Common myeloid progenitor, CD34-positive (primary cell): ENCODE measurements at regions not wholly inside any gene's neighbourhood (a gene's known extent, or its start where the extent isn't known, plus 50 kb on each side); places are given as distances from the start of the nearest gene placed in this dataset.

Experiments
- CTCF ChIA-PET: fragments of 350-600 bp; sonication (Branson Sonifier 250); formaldehyde crosslinking; loops from one replicate; lab custom pipeline; 2021; ENCODE audit warnings: antibody characterized with exemption; lab: Charles Lee
- POLR2A ChIA-PET: fragments of 350-600 bp; sonication (Branson Sonifier 250); formaldehyde crosslinking; loops from one replicate; lab custom pipeline; 2021; ENCODE audit warnings: antibody characterized with exemption; lab: Charles Lee
- DNase-seq, 3 donors: peaks; one replicate each; pipeline versions ENCODE4 v3.0.0 to v3.0.0-alpha.2; 2013
- H3K27ac ChIP-seq, 2 experiments: 1 replicate in 1 of 2; 2 replicates in 1 of 2; pipeline ENCODE4 v1.7.0; 2013; ENCODE audit warnings: inconsistent platforms in 2 of 2, low read length in 2 of 2, mild to moderate bottlenecking in 2 of 2, low read depth in 1 of 2, moderate library complexity in 1 of 2; ENCODE audit not compliant: severe bottlenecking in 2 of 2, insufficient read depth in 1 of 2, poor library complexity in 1 of 2
- H3K27me3 ChIP-seq, 5 experiments: replicated peaks in 2 of 5; 1 replicate in 3 of 5; 2 replicates in 2 of 5; pipeline versions ENCODE4 v1.6.1 to v1.7.0; 2013; ENCODE audit warnings: low read length in 4 of 5, mild to moderate bottlenecking in 2 of 5, moderate library complexity in 2 of 5, inconsistent platforms in 1 of 5; ENCODE audit not compliant: insufficient read depth in 5 of 5, control insufficient read depth in 4 of 5
- H3K36me3 ChIP-seq, 4 experiments: 1 replicate in 2 of 4; 2 replicates in 2 of 4; pipeline versions ENCODE4 v1.6.1 to v1.7.0; 2013; ENCODE audit warnings: low read length in 3 of 4, control low read depth in 1 of 4, mild to moderate bottlenecking in 1 of 4; ENCODE audit not compliant: control insufficient read depth in 4 of 4, insufficient read depth in 4 of 4
- H3K4me1 ChIP-seq, 4 experiments: 1 replicate in 3 of 4; 2 replicates in 1 of 4; pipeline versions ENCODE4 v1.6.1 to v1.7.1; 2013; ENCODE audit warnings: low read length in 3 of 4, mild to moderate bottlenecking in 3 of 4, control low read depth in 1 of 4, inconsistent platforms in 1 of 4, moderate library complexity in 1 of 4; ENCODE audit not compliant: control insufficient read depth in 4 of 4, insufficient read depth in 4 of 4; ENCODE audit errors: control extremely low read depth in 1 of 4
- H3K4me3 ChIP-seq, 7 experiments: 1 replicate in 4 of 7; 2 replicates in 3 of 7; pipeline versions ENCODE4 v1.5.1 to v1.7.0; 2013; ENCODE audit warnings: mild to moderate bottlenecking in 7 of 7, low read length in 6 of 7, moderate library complexity in 6 of 7, inconsistent platforms in 2 of 7, low read depth in 2 of 7, control low read depth in 1 of 7; ENCODE audit not compliant: insufficient read depth in 4 of 7, control insufficient read depth in 1 of 7; ENCODE audit errors: extremely low read depth in 1 of 7
- H3K9me3 ChIP-seq, 5 experiments: 1 replicate in 4 of 5; 2 replicates in 1 of 5; pipeline versions ENCODE4 v1.6.1 to v1.7.1; 2013; ENCODE audit warnings: low read length in 4 of 5, mild to moderate bottlenecking in 2 of 5, inconsistent platforms in 1 of 5, low read depth in 1 of 5, moderate library complexity in 1 of 5; ENCODE audit not compliant: control insufficient read depth in 4 of 5, insufficient read depth in 2 of 5; ENCODE audit errors: control extremely low read depth in 1 of 5
- WGBS: methylation state at CpG from one replicate; pipeline ENCODE4 v1.1.5; 2013; ENCODE audit not compliant: insufficient coverage; 5-methylcytosine and 5-hydroxymethylcytosine counted together

DNA sequence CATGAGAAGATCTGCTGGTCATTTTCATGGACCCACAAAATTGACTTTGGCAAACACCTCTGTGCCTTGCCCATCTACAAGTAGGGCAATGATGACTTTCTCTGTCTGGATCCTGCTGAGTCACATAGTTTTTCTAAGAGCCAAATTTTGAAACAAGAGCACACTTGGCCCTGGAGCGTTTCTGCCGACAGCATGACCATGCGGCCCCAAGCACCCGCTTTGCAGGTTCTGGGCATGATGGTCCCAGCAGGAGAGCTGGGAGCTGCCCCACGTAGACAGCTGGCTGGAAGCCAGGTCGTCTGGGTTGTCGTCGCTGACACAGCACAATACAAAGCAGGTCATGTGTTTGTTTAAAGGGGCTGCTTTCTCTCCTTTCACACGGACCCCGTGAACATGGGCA, 159.8 kb downstream of the SYK start:
- H3K4me1 ChIP-seq, result no peaks in the 10 kb centered on the region
- WGBS, result 73% methylated on average over 10 of the region's 10 CpGs
- H3K4me3 ChIP-seq, result no peak overlapping the region
- no peaks in the 10 kb centered on the region for H3K36me3 ChIP-seq
- H3K27me3 ChIP-seq, result peaks cover 0 to 2% (median 0%) of the 10 kb centered on the region in 5 experiments
- H3K9me3 ChIP-seq, result peaks cover 0 to 2% (median 0%) of the 10 kb centered on the region in 5 experiments
- no peak overlapping the region for H3K27ac ChIP-seq
- ChIA-PET POLR2A (no interaction called here), CTCF (no interaction called here)
- DNase-seq, result no peak

DNA sequence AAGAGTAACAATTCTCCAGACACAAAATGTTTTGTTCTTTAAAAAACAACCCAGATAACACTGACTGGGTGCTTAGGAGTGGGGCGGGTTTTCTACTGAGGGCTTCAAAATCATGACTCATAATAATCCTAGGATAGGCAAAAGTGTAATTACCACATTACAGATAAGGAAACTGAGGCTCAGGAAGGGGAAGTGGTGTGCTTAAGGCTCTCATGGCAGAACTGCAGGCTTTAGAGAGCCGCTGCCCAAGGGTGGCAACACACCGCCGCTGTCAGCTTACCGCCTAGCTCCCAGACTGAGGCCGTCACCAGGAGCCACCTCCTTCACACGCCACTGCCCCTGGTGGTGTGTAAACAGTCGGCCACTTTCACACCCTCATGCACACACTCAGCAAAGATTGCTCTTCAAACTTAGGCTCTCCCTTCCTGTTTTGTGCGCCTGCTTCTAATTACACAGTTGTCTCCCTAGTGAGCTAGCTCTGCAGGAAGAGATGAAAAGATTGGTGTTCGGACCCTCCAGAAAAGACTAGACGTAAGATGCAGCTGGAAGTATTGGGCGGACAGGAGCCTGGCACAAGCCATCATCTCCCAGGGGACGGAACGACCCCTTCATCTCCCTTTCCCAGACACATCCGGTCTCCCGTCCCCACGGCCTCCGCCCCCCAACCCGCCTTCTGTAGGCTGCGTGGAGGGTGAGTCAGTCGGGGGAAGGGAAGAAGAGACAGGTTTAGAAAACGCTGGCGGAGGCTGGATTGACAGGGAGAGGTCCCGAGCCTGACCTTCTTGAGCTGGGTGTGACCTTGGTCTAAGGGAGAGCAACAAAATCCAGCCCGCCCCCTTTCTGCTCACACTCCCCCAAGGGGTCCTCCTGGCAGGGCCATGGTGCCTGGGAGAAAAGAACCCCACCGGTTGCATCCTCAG, 162.7 kb downstream of the SYK start:
- Histone ChIP-seq H3K4me3 (no peak overlapping the region), H3K4me1 (no peaks in the 10 kb centered on the region), H3K27me3 (peaks cover 0 to 2% (median 0%) of the 10 kb centered on the region in 5 experiments), H3K27ac (no peak overlapping the region), H3K36me3 (no peaks in the 10 kb centered on the region), H3K9me3 (peaks cover 0 to 2% (median 0%) of the 10 kb centered on the region in 5 experiments)
- peak in 2 of 3 donors; percentile 16 to 23 for DNase-seq
- 76% methylated on average over 10 of the region's 26 CpGs for WGBS
- POLR2A ChIA-PET, result no interaction called here
- CTCF ChIA-PET, result no interaction called here

DNA sequence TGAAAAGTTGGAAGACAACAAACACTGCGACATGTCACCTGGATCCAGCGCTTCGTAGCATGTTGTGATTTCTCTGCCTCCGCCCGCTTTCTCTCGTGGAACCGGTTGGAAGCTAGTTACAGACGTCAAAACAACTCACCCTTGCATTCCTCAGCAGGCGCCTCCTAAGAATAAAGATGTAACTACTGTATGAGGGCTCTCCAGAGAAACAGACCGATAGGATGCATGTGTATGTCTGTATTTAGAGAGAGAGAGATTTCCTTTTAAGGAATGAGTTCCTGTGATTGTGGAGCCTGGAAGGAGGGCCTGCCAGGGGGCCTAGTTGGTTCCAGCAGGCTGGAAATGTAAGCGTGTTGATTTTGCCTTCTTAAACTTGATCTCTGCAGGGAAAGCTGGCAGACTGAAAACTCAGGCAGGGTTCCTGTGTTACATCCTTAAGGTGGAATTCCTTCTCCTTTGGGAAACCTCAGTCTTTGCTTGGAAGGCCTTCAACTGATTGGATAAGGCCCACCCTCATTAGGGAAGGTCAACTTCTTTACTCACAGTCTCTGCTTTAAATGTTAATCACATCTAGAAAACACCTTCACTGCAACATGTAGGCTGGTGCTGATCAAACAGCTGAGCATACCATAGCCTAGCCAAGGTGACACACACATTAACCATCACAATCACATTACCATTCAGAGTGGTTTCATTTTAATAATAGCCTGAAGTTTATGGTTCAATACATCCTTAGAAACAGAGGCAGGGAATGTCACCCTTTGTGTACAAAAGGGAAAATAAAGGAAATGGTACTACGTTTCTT, 163.8 kb downstream of the SYK start:
- no peak for DNase-seq
- peaks cover 0 to 2% (median 0%) of the 10 kb centered on the region in 5 experiments for H3K27me3 ChIP-seq
- ChIA-PET POLR2A (no interaction called here), CTCF (no interaction called here)
- peaks cover 0 to 2% (median 0%) of the 10 kb centered on the region in 5 experiments for H3K9me3 ChIP-seq
- no peak overlapping the region for H3K4me3 ChIP-seq
- H3K4me1 ChIP-seq, result no peaks in the 10 kb centered on the region
- H3K36me3 ChIP-seq, result no peaks in the 10 kb centered on the region
- WGBS, result 92% methylated on average over 11 of the region's 12 CpGs
- no peak overlapping the region for H3K27ac ChIP-seq

DNA sequence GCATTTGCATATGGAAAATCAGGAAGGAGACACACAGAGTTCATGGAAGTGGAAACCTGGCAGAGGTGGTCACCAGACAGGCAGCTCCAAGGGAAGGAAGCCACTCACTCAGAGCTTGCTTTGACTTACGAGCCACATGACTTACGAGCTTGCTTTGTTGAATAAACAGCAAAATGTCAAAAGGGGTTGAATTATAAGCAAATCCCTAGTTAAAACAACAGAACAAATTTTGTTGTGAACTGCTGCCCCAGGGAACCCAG, 164.3 kb downstream of the SYK start:
- no peak for DNase-seq
- H3K9me3 ChIP-seq, result peaks cover 0 to 2% (median 0%) of the 10 kb centered on the region in 5 experiments
- no peak overlapping the region for H3K27ac ChIP-seq
- no peak overlapping the region for H3K4me3 ChIP-seq
- ChIA-PET CTCF (no interaction called here), POLR2A (no interaction called here)
- H3K4me1 ChIP-seq, result no peaks in the 10 kb centered on the region
- H3K36me3 ChIP-seq, result no peaks in the 10 kb centered on the region
- peaks cover 0 to 2% (median 0%) of the 10 kb centered on the region in 5 experiments for H3K27me3 ChIP-seq
- 100% methylated on average over 2 of the region's 2 CpGs for WGBS

DNA sequence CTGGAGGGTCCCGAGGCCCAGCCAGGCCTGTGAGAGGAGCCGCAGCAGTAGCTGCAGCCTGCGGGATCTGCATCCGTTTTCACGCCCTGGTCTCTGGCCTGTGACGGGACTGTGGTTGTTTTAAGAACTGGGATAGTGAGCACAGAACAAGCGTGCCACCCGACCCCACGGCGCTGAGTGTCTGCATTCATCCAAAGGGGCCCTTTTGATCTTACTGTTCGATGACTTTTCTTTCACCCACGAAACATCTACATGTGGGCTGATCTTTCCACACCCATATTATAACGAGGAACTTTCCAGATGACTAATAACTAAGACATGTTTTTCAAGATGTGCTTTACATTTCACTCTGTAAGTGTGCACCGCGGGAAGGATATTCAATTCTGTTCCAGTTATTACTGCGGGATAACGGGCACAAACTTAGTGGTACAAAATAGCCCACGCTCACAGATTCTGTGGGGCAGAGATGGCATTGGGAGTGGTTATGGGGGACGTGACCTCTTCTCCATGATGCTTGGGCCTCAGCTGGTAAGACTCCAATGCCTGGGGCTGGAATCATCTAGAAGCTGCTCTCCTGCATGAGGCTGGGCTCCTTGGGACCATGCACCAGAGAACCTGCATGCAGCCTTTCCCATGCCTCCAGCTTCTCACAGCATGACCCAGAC, 165.0 kb downstream of the SYK start:
- POLR2A ChIA-PET, result interaction anchor here (0.7 kb wide), 1 partner anchor 353 kb away, joined by 8 read pairs; no protein-coding TSS in a partner anchor
- no peak overlapping the region for H3K27ac ChIP-seq
- H3K36me3 ChIP-seq, result no peaks in the 10 kb centered on the region
- H3K9me3 ChIP-seq, result peaks cover 0 to 2% (median 0%) of the 10 kb centered on the region in 5 experiments
- no peak for DNase-seq
- 97% methylated on average over 16 of the region's 19 CpGs for WGBS
- H3K4me1 ChIP-seq, result no peaks in the 10 kb centered on the region
- H3K4me3 ChIP-seq, result no peak overlapping the region
- H3K27me3 ChIP-seq, result peaks cover 0 to 2% (median 0%) of the 10 kb centered on the region in 5 experiments
- CTCF ChIA-PET, result no interaction called here

DNA sequence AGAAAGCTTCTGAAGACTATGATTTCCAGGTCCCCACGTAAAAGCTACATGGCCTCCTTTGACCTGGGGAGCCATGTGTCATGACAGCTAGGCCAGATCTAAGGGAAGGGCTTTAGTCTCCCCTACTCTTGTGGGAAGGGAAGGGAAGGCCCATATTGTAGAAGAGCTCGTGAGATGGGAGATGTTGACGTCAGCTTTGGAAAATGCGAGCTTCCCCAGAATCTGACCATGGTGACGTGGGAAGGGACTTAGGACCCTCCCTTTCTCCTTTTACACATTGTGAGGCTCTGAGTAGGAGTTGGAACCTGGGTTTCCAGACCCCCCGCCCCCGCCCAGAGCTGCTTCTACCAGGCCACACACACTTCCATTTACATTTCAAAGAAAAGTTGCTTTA, 165.5 kb downstream of the SYK start:
- no peaks in the 10 kb centered on the region for H3K36me3 ChIP-seq
- peaks cover 0 to 2% (median 0%) of the 10 kb centered on the region in 5 experiments for H3K9me3 ChIP-seq
- POLR2A ChIA-PET, result interaction anchor here (0.7 kb wide), 1 partner anchor 353 kb away, joined by 8 read pairs; no protein-coding TSS in a partner anchor
- 97% methylated on average over 3 of the region's 7 CpGs for WGBS
- CTCF ChIA-PET, result no interaction called here
- H3K4me1 ChIP-seq, result no peaks in the 10 kb centered on the region
- DNase-seq, result no peak
- H3K27ac ChIP-seq, result no peak overlapping the region
- no peak overlapping the region for H3K4me3 ChIP-seq
- H3K27me3 ChIP-seq, result peaks cover 0 to 2% (median 0%) of the 10 kb centered on the region in 5 experiments
